ENCODE measurements at regions not wholly inside any gene's neighbourhood (a gene's known extent, or its start where the extent isn't known, plus 50 kb on each side); places are given as distances from the start of the nearest gene placed in this dataset.

- no peak for TF ChIP-seq MAX (IDR thresholded peaks at IDR 0.05)
- TF ChIP-seq EGR1 (IDR thresholded peaks at IDR 0.05) = no peak
- TF ChIP-seq REST (IDR thresholded peaks at IDR 0.05; ENCODE audit: low read depth) = no peak
Observed at GRCh38 chr2:193935114-193935513, 1721.9 kb upstream of the SLC39A10 start.
